GM12878 (cell line): ENCODE measurements at regions not wholly inside any gene's neighbourhood (a gene's known extent, or its start where the extent isn't known, plus 50 kb on each side); places are given as distances from the start of the nearest gene placed in this dataset.
"Not testable (repeated sequence)": the region's sequence is repeated elsewhere in the genome, so short reads cannot be mapped to it uniquely, and the experiment has no call there.

ENCODE experiments used
- ATAC-seq: fragments of 200-7000 bp; cut with Tn5 transposase; 3 replicates; pipeline ENCODE4 v1.9.1; 2020; ENCODE audit warnings: mild to moderate bottlenecking, moderate library complexity
- BruUV-seq: library from RNA; stranded (reverse); fragments of 400-500 nt; replicated peaks from 2 replicates; lab custom pipeline; 2021; lab: Mats Ljungman, UMichigan
- CTCF ChIA-PET: fragments of 300-600 bp; sonication (Branson Sonifier 250); formaldehyde crosslinking; extraction: SDS; loops from one replicate; lab custom pipeline; 2021; ENCODE audit warnings: inconsistent platforms; lab: Yijun Ruan, JAX
- POLR2A ChIA-PET: fragments of 350-600 bp; formaldehyde crosslinking; extraction: SDS; loops from one replicate; lab custom pipeline; 2021; ENCODE audit warnings: inconsistent platforms; lab: Charles Lee
- RAD21 ChIA-PET: fragments of 300-600 bp; sonication (Branson Sonifier 250); formaldehyde crosslinking; loops from one replicate; lab custom pipeline; 2023; ENCODE audit warnings: antibody characterized with exemption; ENCODE audit not compliant: unreplicated experiment; lab: Charles Lee
- SMC1A ChIA-PET: fragments of 300-600 bp; sonication (Branson Sonifier 250); formaldehyde crosslinking; loops from one replicate; lab custom pipeline; 2023; ENCODE audit not compliant: unreplicated experiment, uncharacterized antibody; lab: Charles Lee
- DNase-seq: peaks from one replicate; pipeline ENCODE4 v3.0.0-alpha.2; 2011; ENCODE audit warnings: low read depth, low spot score
- FAIRE-seq: peaks from 3 replicates; lab custom pipeline; 2011; peaks lifted over from hg19 to GRCh38; lab: Jason Lieb, UNC
- H2AFZ ChIP-seq: 2 replicates; pipeline ENCODE4 v1.6.0; 2011; ENCODE audit warnings: low read depth, low read length, control low read depth; ENCODE audit not compliant: control insufficient read depth
- H3K27ac ChIP-seq: 2 replicates; pipeline ENCODE4 v1.5.1; 2011; ENCODE audit warnings: control low read depth; ENCODE audit not compliant: control insufficient read depth, insufficient read depth
- H3K27me3 ChIP-seq, 2 experiments: replicated peaks in 1 of 2; 2 replicates each; pipeline versions ENCODE4 v1.6.0 to v1.6.1; 2011; ENCODE audit warnings: low read length in 1 of 2; ENCODE audit not compliant: control insufficient read depth in 2 of 2, insufficient read depth in 2 of 2
- H3K36me3 ChIP-seq, 2 experiments: 2 replicates each; pipeline ENCODE4 v1.5.1; 2011; ENCODE audit warnings: low read length in 1 of 2; ENCODE audit not compliant: control insufficient read depth in 2 of 2, insufficient read depth in 2 of 2
- H3K4me1 ChIP-seq: 2 replicates; pipeline ENCODE4 v1.6.1; 2011; ENCODE audit warnings: mild to moderate bottlenecking, low read length, moderate library complexity, mixed read lengths; ENCODE audit not compliant: control insufficient read depth, insufficient read depth
- H3K4me2 ChIP-seq: 2 replicates; pipeline ENCODE4 v1.6.0; 2011; ENCODE audit warnings: control low read depth; ENCODE audit not compliant: control insufficient read depth, insufficient read depth
- H3K4me3 ChIP-seq: fragments of 200-600 bp; sonication (generic); 2 replicates; pipeline ENCODE4 v1.5.1; 2016
- H3K79me2 ChIP-seq: 2 replicates; pipeline ENCODE4 v1.6.0; 2011; ENCODE audit warnings: low read length; ENCODE audit not compliant: control insufficient read depth, insufficient read depth
- H3K9ac ChIP-seq: 2 replicates; pipeline ENCODE4 v1.8.0; 2011; ENCODE audit warnings: low read length, control low read depth, mixed read lengths; ENCODE audit not compliant: control insufficient read depth, insufficient read depth
- H3K9me3 ChIP-seq: replicated peaks from 3 replicates; pipeline ENCODE4 v1.5.1; 2011; ENCODE audit warnings: mild to moderate bottlenecking, low read length; ENCODE audit not compliant: control insufficient read depth, insufficient read depth
- H4K20me1 ChIP-seq: 2 replicates; pipeline ENCODE4 v1.6.0; 2011; ENCODE audit not compliant: control insufficient read depth, insufficient read depth
- CTCF ChIP-seq, 3 experiments: IDR thresholded peaks in 2 of 3; conservative IDR thresholded peaks in 1 of 3; 2 replicates each; pipeline ENCODE4 v1.5.1; 2011; ENCODE audit warnings: low read depth in 3 of 3, low read length in 3 of 3, mild to moderate bottlenecking in 3 of 3, control low read depth in 2 of 3, moderate library complexity in 2 of 3, inconsistent platforms in 1 of 3, mixed read lengths in 1 of 3; ENCODE audit not compliant: control insufficient read depth in 2 of 3, insufficient read depth in 1 of 3; ENCODE audit errors: extremely low read depth in 1 of 3
- KAT2A ChIP-seq: conservative IDR thresholded peaks from 2 replicates; pipeline ENCODE4 v1.6.1; 2011; ENCODE audit warnings: low read depth, low read length; ENCODE audit not compliant: control insufficient read depth
- WGBS: methylation state at CpG from one replicate; pipeline ENCODE4 v1.1.6; 2016; ENCODE audit warnings: low lambda C conversion rate; ENCODE audit not compliant: insufficient replicate concordance, insufficient coverage; ENCODE audit errors: missing lambda C conversion rate; 5-methylcytosine and 5-hydroxymethylcytosine counted together
- in situ Hi-C: fragments of 300-500 bp; cut with MboI; formaldehyde crosslinking; loops from 9 replicates; pipeline ENCODE4 v1.14.3; 2018; ENCODE audit warnings: mixed read lengths
- intact Hi-C: fragments of 100-400 bp; cut with micrococcal nuclease; formaldehyde crosslinking; loops from one replicate; pipeline ENCODE4 v1.14.2; 2022; ENCODE audit not compliant: unreplicated experiment

- ATAC-seq (peak; percentile 36; the same call in 2 of the 3 replicates), DNase-seq (no peak), FAIRE-seq (no peak)
- Histone ChIP-seq H3K36me3 (no peaks in the 10 kb centered on the region), H3K9me3 (no peaks in the 10 kb centered on the region), H3K27ac (no peak overlapping the region), H3K4me1 (peaks cover 5% of the 10 kb centered on the region), H3K79me2 (no peaks in the 10 kb centered on the region), H3K9ac (no peak overlapping the region), H2AFZ (no peak overlapping the region), H4K20me1 (no peaks in the 10 kb centered on the region), H3K4me3 (no peak overlapping the region), H3K4me2 (0 out of 2 replicates have a peak overlapping the region, but pooled peaks have one; percentile 17), H3K27me3 (no peaks in the 10 kb centered on the region)
- SMC1A ChIA-PET, result no interaction called here
- TF ChIP-seq KAT2A, result no peak
- TF ChIP-seq CTCF (IDR thresholded peaks at IDR 0.05 in 2 of 3, conservative IDR thresholded peaks at IDR 0.05 in 1 of 3; ENCODE audit: control insufficient read depth in 2 of 3, extremely low read depth in 1 of 3, insufficient read depth in 1 of 3, low read depth in 3 of 3, low read length in 3 of 3), result 0 out of 6 replicates have a peak, but pooled peaks of 1 of the 3 experiments have one; percentile 15
- BruUV-seq, result no TSS peak
- CTCF ChIA-PET, result interaction anchor here (0.7 to 1.1 kb wide), 3 partner anchors 283 to 503 kb away, joined by 3 read pairs; no protein-coding TSS in a partner anchor
- RAD21 ChIA-PET, result no interaction called here
- POLR2A ChIA-PET, result no interaction called here
- WGBS, result 35% methylated on average over 4 of the region's 4 CpGs
- intact Hi-C loops, result no loop called here
- in situ Hi-C loops, result no loop called here
Observed at GRCh38 chr2:200199576-200200263, 106.8 kb upstream of the SPATS2L start.

GRCh38 chr2:200201839-200202238 is 104.7 kb upstream of the SPATS2L start:
- H3K27ac ChIP-seq, H3K36me3 ChIP-seq, FAIRE-seq, H3K4me1 ChIP-seq, in situ Hi-C loops, H3K4me3 ChIP-seq, H3K9me3 ChIP-seq, H4K20me1 ChIP-seq, H3K4me2 ChIP-seq, POLR2A ChIA-PET, H3K9ac ChIP-seq, H3K27me3 ChIP-seq, DNase-seq, H2AFZ ChIP-seq, ATAC-seq, RAD21 ChIA-PET, intact Hi-C loops, BruUV-seq, H3K79me2 ChIP-seq: not testable (repeated sequence)
- CTCF ChIA-PET, result interaction anchor here (0.6 kb wide), 1 partner anchor 176 kb away, joined by 3 read pairs; no protein-coding TSS in a partner anchor
- 39% methylated on average over 4 of the region's 4 CpGs for WGBS
- SMC1A ChIA-PET, result interaction anchor here (0.7 kb wide), 1 partner anchor 145 kb away, joined by 3 read pairs; no protein-coding TSS in a partner anchor
